ENCODE measurements at regions not wholly inside any gene's neighbourhood (a gene's known extent, or its start where the extent isn't known, plus 50 kb on each side); places are given as distances from the start of the nearest gene placed in this dataset.

- TF ChIP-seq CTCF (IDR thresholded peaks at IDR 0.05), result no peak
- TF ChIP-seq EP300 (IDR thresholded peaks at IDR 0.05), result no peak
- no peak for TF ChIP-seq POLR2A (IDR thresholded peaks at IDR 0.05)
- peak in 1 of 4 donors; percentile 15 for TF ChIP-seq POLR2AphosphoS5 (IDR thresholded peaks at IDR 0.05)
These were observed 464.3 kb upstream of the ID2 start for GRCh38 chr2:8217468-8218030.
